SK-N-SH (cell line): ENCODE measurements at regions not wholly inside any gene's neighbourhood (a gene's known extent, or its start where the extent isn't known, plus 50 kb on each side); places are given as distances from the start of the nearest gene placed in this dataset.

ENCODE experiments used
- CTCF ChIA-PET: fragments of 300-600, 350-600 bp; formaldehyde crosslinking; extraction: SDS; loops from one replicate; lab custom pipeline; 2021; lab: Yijun Ruan, JAX
- POLR2A ChIA-PET: fragments of 350-600 bp; sonication (Branson Sonifier 250); formaldehyde crosslinking; extraction: SDS; loops from one replicate; lab custom pipeline; 2020; ENCODE audit warnings: antibody characterized with exemption, inconsistent platforms; lab: Yijun Ruan, JAX
- DNase-seq: peaks from one replicate; pipeline ENCODE4 v3.0.0; 2012
- H2AFZ ChIP-seq: fragments of 200-600 bp; sonication (generic); 2 replicates; pipeline ENCODE4 v1.8.1; 2016; ENCODE audit warnings: antibody characterized with exemption, mild to moderate bottlenecking, low read depth
- H3F3A ChIP-seq: fragments of 200-600 bp; sonication (generic); replicated peaks from 2 replicates; pipeline ENCODE3; 2016; ENCODE audit warnings: antibody characterized with exemption, mild to moderate bottlenecking; ENCODE audit not compliant: insufficient read depth
- H3K27ac ChIP-seq, 2 experiments: fragments of 200-500 bp in 1 of 2; fragments of 200-600 bp in 1 of 2; sonication (Bioruptor generic) in 1 of 2; sonication (generic), shearing (Covaris generic) in 1 of 2; 2 replicates each; pipeline versions ENCODE4 v1.5.1 to v1.6.1; 2014 to 2016; ENCODE audit warnings: low read depth in 2 of 2, inconsistent platforms in 1 of 2, low read length in 1 of 2, mild to moderate bottlenecking in 1 of 2, mixed read lengths in 1 of 2
- H3K27me3 ChIP-seq: fragments of 200-600 bp; sonication (generic), shearing (Covaris generic); 2 replicates; pipeline ENCODE4 v1.6.1; 2016; ENCODE audit warnings: mixed run types; ENCODE audit not compliant: insufficient read depth
- H3K36me3 ChIP-seq, 2 experiments: fragments of 200-500 bp in 1 of 2; fragments of 200-600 bp in 1 of 2; sonication (Bioruptor generic) in 1 of 2; sonication (generic) in 1 of 2; replicated peaks in 1 of 2; 2 replicates each; pipeline versions ENCODE3 to v1.5.1; 2014 to 2016; ENCODE audit warnings: low read length in 1 of 2, mild to moderate bottlenecking in 1 of 2; ENCODE audit not compliant: insufficient read depth in 2 of 2, control insufficient read depth in 1 of 2
- H3K4me1 ChIP-seq, 2 experiments: fragments of 200-500 bp in 1 of 2; fragments of 200-600 bp in 1 of 2; sonication (Bioruptor generic) in 1 of 2; sonication (generic), shearing (Covaris generic) in 1 of 2; 2 replicates each; pipeline versions ENCODE4 v1.5.1 to v1.6.1; 2014 to 2016; ENCODE audit warnings: low read depth in 1 of 2, low read length in 1 of 2, mixed run types in 1 of 2; ENCODE audit not compliant: insufficient read depth in 2 of 2, control insufficient read depth in 1 of 2
- H3K4me2 ChIP-seq: fragments of 200-600 bp; sonication (generic), shearing (Covaris generic); 2 replicates; pipeline ENCODE4 v1.6.1; 2017; ENCODE audit warnings: mixed run types
- H3K4me3 ChIP-seq, 2 experiments: fragments of 200-500 bp in 1 of 2; fragments of 200-600 bp in 1 of 2; sonication (Bioruptor generic) in 1 of 2; sonication (generic), shearing (Covaris generic) in 1 of 2; 2 replicates each; pipeline versions ENCODE4 v1.5.1 to v1.8.1; 2014 to 2016; ENCODE audit warnings: low read depth in 2 of 2, inconsistent platforms in 1 of 2, low read length in 1 of 2, mild to moderate bottlenecking in 1 of 2, mixed read lengths in 1 of 2, moderate library complexity in 1 of 2
- H3K79me2 ChIP-seq: fragments of 200-600 bp; sonication (generic); 2 replicates; pipeline ENCODE4 v1.8.1; 2017; ENCODE audit warnings: mild to moderate bottlenecking; ENCODE audit not compliant: insufficient read depth
- H3K9ac ChIP-seq: fragments of 200-600 bp; sonication (generic); 2 replicates; pipeline ENCODE4 v1.6.1; 2017; ENCODE audit warnings: mixed run types
- H3K9me2 ChIP-seq: fragments of 200-600 bp; sonication (generic); 2 replicates; pipeline ENCODE4 v1.6.1; 2017; ENCODE audit warnings: mixed run types
- H3K9me3 ChIP-seq: fragments of 200-600 bp; sonication (generic); 2 replicates; pipeline ENCODE4 v1.6.1; 2017; ENCODE audit warnings: mixed run types, mild to moderate bottlenecking, moderate library complexity
- H4K20me1 ChIP-seq: fragments of 200-600 bp; sonication (generic); 2 replicates; pipeline ENCODE4 v1.6.1; 2017; ENCODE audit warnings: mild to moderate bottlenecking, mixed run types; ENCODE audit not compliant: insufficient read depth
- CHD2 ChIP-seq: fragments of 150-350 bp; IDR thresholded peaks from 2 replicates; pipeline ENCODE4 v1.6.1; 2018; ENCODE audit warnings: low read length; ENCODE audit not compliant: partially characterized antibody
- ELF1 ChIP-seq: IDR thresholded peaks from 2 replicates; pipeline ENCODE4 v1.4.0; 2012
- EP300 ChIP-seq, 2 experiments: IDR thresholded peaks; 2 replicates each; pipeline versions ENCODE4 v1.4.0 to v1.6.1; 2012; ENCODE audit warnings: borderline replicate concordance in 1 of 2, low read depth in 1 of 2, low read length in 1 of 2
- FOSL2 ChIP-seq: IDR thresholded peaks from 2 replicates; pipeline ENCODE4 v1.4.0; 2012; ENCODE audit warnings: low read depth, mild to moderate bottlenecking, moderate library complexity, borderline replicate concordance
- FOXJ3 ChIP-seq: sonication (generic); formaldehyde crosslinking; IDR thresholded peaks from 2 replicates; pipeline ENCODE4 v1.5.1; 2020; ENCODE audit warnings: mild to moderate bottlenecking, missing genetic modification reagents
- GABPA ChIP-seq: IDR thresholded peaks from 2 replicates; pipeline ENCODE4 v1.4.0; 2012; ENCODE audit warnings: low read depth, mild to moderate bottlenecking
- GATA2 ChIP-seq: sonication (generic); formaldehyde crosslinking; IDR thresholded peaks from 2 replicates; pipeline ENCODE4 v1.5.0; 2020; ENCODE audit warnings: mild to moderate bottlenecking, missing genetic modification reagents
- IRF3 ChIP-seq: fragments of 150-350 bp; IDR thresholded peaks from 2 replicates; pipeline ENCODE4 v1.6.1; 2016; ENCODE audit warnings: mild to moderate bottlenecking, low read depth, low read length
- JUND ChIP-seq: IDR thresholded peaks from 2 replicates; pipeline ENCODE4 v1.4.0; 2012
- MEF2A ChIP-seq: IDR thresholded peaks from 2 replicates; pipeline ENCODE4 v1.4.0; 2012; ENCODE audit warnings: low read depth, borderline replicate concordance
- NRF1 ChIP-seq: IDR thresholded peaks from 2 replicates; pipeline ENCODE4 v1.6.1; 2012; ENCODE audit warnings: low read depth, mild to moderate bottlenecking, low read length
- POLR2AphosphoS5 ChIP-seq: IDR thresholded peaks from 2 replicates; pipeline ENCODE4 v1.6.1; 2012; ENCODE audit warnings: low read depth, low read length
- RXRA ChIP-seq: IDR thresholded peaks from 2 replicates; pipeline ENCODE4 v1.4.0; 2012; ENCODE audit warnings: low read depth, mild to moderate bottlenecking, borderline replicate concordance
- SIN3A ChIP-seq: IDR thresholded peaks from 2 replicates; pipeline ENCODE4 v1.6.1; 2012; ENCODE audit warnings: low read depth, mild to moderate bottlenecking, low read length, moderate library complexity, borderline replicate concordance
- SMC3 ChIP-seq: IDR thresholded peaks from 2 replicates; pipeline ENCODE4 v1.6.1; 2012; ENCODE audit warnings: low read depth, low read length, improper control_type of control experiment
- TCF12 ChIP-seq: IDR thresholded peaks from 2 replicates; pipeline ENCODE4 v1.4.0; 2012
- TEAD4 ChIP-seq: IDR thresholded peaks from 2 replicates; pipeline ENCODE4 v1.4.0; 2012; ENCODE audit warnings: mild to moderate bottlenecking, borderline replicate concordance; ENCODE audit not compliant: insufficient read depth
- USF1 ChIP-seq: IDR thresholded peaks from 2 replicates; pipeline ENCODE4 v1.4.0; 2012; ENCODE audit warnings: low read depth, borderline replicate concordance
- WGBS: methylation state at CpG from one replicate; pipeline ENCODE4 v1.1.6; 2017; ENCODE audit warnings: low lambda C conversion rate; 5-methylcytosine and 5-hydroxymethylcytosine counted together
- TF ChIP-seq, protein P1 (sequence below): fragments of 150-350 bp; IDR thresholded peaks from 2 replicates; pipeline ENCODE4 v1.6.1; 2017; ENCODE audit warnings: antibody characterized with exemption, low read length, low read depth, borderline replicate concordance
- TF ChIP-seq, protein P2 (sequence below): fragments of 200-600 bp; sonication (generic); IDR thresholded peaks from 2 replicates; pipeline ENCODE4 v1.6.1; 2017; ENCODE audit warnings: antibody characterized with exemption, mild to moderate bottlenecking, moderate library complexity

DNA sequence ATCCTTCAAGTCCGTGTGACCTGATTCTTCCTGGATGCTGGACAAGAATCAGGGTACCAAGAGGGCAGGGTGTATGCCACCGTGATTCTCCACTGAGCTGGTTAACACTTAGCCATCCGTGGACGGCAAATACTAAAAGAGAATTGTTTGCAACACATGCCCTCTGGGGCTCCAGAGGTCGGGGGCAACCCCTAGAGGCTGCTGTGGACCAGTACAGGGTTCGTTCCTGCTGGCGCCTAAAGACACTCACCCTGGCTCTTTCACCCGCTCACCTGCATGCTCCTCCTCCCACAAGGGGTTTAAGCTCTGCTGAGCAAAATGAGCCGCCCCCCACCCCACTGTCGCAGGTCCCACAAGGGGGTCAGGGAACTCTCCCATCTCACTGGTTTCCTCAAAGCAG is 148.7 kb upstream of the ITGB1 start:
- H3K4me3 ChIP-seq, result no peak overlapping the region
- H3K9me2 ChIP-seq, result no peaks in the 10 kb centered on the region
- H3K9ac ChIP-seq, result no peak overlapping the region
- no peak overlapping the region for H3K4me2 ChIP-seq
- H3F3A ChIP-seq, result no peaks in the 10 kb centered on the region
- H3K27me3 ChIP-seq, result no peaks in the 10 kb centered on the region
- H4K20me1 ChIP-seq, result no peaks in the 10 kb centered on the region
- no peak overlapping the region for H3K27ac ChIP-seq
- H3K9me3 ChIP-seq, result no peaks in the 10 kb centered on the region
- H3K4me1 ChIP-seq, result no peaks in the 10 kb centered on the region
- TF ChIP-seq, protein P1, sequence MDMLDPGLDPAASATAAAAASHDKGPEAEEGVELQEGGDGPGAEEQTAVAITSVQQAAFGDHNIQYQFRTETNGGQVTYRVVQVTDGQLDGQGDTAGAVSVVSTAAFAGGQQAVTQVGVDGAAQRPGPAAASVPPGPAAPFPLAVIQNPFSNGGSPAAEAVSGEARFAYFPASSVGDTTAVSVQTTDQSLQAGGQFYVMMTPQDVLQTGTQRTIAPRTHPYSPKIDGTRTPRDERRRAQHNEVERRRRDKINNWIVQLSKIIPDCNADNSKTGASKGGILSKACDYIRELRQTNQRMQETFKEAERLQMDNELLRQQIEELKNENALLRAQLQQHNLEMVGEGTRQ, result no peak
- H3K79me2 ChIP-seq, result no peaks in the 10 kb centered on the region
- DNase-seq, result no peak
- no peaks in the 10 kb centered on the region for H3K36me3 ChIP-seq
- ChIA-PET POLR2A (no interaction called here), CTCF (no interaction called here)
- no peak overlapping the region for H2AFZ ChIP-seq
- WGBS, result 88% methylated on average over 10 of the region's 10 CpGs

GRCh38 chr10:33103863-33104379 is 145.9 kb upstream of the ITGB1 start:
- TF ChIP-seq, protein P1, result no peak
- TF ChIP-seq EP300 (IDR thresholded peaks at IDR 0.05; ENCODE audit: borderline replicate concordance in 1 of 2, low read depth in 1 of 2, low read length in 1 of 2) (no peak), CHD2 (no peak), RXRA (no peak), FOXJ3 (CRISPR knock-in tag) (no peak), USF1 (no peak), IRF3 (no peak), JUND (no peak), SMC3 (no peak), NRF1 (no peak), FOSL2 (no peak), TCF12 (no peak), GABPA (no peak), GATA2 (no peak), ELF1 (no peak), SIN3A (no peak), POLR2AphosphoS5 (no peak), TEAD4 (no peak), MEF2A (no peak)
- TF ChIP-seq, protein P2, sequence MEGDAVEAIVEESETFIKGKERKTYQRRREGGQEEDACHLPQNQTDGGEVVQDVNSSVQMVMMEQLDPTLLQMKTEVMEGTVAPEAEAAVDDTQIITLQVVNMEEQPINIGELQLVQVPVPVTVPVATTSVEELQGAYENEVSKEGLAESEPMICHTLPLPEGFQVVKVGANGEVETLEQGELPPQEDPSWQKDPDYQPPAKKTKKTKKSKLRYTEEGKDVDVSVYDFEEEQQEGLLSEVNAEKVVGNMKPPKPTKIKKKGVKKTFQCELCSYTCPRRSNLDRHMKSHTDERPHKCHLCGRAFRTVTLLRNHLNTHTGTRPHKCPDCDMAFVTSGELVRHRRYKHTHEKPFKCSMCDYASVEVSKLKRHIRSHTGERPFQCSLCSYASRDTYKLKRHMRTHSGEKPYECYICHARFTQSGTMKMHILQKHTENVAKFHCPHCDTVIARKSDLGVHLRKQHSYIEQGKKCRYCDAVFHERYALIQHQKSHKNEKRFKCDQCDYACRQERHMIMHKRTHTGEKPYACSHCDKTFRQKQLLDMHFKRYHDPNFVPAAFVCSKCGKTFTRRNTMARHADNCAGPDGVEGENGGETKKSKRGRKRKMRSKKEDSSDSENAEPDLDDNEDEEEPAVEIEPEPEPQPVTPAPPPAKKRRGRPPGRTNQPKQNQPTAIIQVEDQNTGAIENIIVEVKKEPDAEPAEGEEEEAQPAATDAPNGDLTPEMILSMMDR, result no peak
- Histone ChIP-seq H3K4me1 (no peaks in the 10 kb centered on the region), H3K9me2 (no peaks in the 10 kb centered on the region), H3K4me3 (no peak overlapping the region), H4K20me1 (no peaks in the 10 kb centered on the region), H2AFZ (no peak overlapping the region), H3F3A (no peaks in the 10 kb centered on the region), H3K9ac (no peak overlapping the region), H3K27me3 (no peaks in the 10 kb centered on the region), H3K79me2 (no peaks in the 10 kb centered on the region), H3K36me3 (no peaks in the 10 kb centered on the region), H3K27ac (no peak overlapping the region), H3K4me2 (no peak overlapping the region), H3K9me3 (no peaks in the 10 kb centered on the region)
- 68% methylated on average over 5 of the region's 5 CpGs for WGBS
- CTCF ChIA-PET, result interaction anchor here (1.3 to 2.0 kb wide), 2 partner anchors 13 to 31 kb away, joined by 3 to 11 read pairs; no protein-coding TSS in a partner anchor
- DNase-seq, result no peak
- POLR2A ChIA-PET, result no interaction called here
